CMK (cell line): ENCODE measurements at regions not wholly inside any gene's neighbourhood (a gene's known extent, or its start where the extent isn't known, plus 50 kb on each side); places are given as distances from the start of the nearest gene placed in this dataset.

Source experiments
- DNase-seq: peaks from one replicate; pipeline ENCODE4 v3.0.0-alpha.2; 2010; ENCODE audit warnings: low read depth

DNA sequence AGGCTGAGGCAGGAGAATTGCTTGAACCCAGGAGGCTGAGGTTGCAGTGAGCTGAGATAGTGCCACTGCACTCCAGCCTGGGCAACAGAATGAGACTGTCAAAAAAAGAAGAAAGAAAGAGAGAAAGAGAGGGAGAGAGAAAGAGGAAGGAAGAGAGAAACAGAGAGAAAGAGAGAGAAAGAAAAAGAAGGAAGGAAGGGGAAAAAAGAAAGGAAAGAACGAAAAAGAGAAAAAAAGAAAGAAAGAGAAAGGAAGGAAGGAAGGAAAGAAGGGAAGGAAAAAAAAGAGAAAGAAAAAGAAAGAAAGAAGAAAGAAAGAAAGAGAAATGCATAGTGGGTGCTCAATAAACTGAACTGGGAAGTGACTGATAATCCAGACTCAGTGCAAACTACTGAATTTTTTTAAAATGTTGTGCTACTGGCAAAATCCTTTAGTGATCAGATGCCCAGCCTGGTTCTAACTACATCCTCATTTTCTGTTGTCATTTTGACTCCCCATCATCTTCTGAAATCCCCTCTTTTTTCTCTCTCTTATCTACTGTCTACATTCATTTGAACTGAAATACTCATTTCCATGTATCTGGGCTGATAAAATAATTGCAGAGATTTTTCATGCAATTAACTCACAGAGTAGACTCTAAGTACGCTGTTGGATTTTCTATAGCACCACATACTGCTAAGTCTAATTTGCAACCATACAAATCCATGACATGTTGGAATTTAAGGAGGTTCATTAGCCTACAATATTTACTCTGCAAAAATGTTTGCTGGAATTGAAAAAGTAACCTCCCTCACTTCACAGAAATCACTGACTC is 85.3 kb upstream of the HIVEP1 start:
- no peak for DNase-seq

GRCh38 chr6:11925805-11926204 is 86.3 kb upstream of the HIVEP1 start:
- no peak for DNase-seq

DNA sequence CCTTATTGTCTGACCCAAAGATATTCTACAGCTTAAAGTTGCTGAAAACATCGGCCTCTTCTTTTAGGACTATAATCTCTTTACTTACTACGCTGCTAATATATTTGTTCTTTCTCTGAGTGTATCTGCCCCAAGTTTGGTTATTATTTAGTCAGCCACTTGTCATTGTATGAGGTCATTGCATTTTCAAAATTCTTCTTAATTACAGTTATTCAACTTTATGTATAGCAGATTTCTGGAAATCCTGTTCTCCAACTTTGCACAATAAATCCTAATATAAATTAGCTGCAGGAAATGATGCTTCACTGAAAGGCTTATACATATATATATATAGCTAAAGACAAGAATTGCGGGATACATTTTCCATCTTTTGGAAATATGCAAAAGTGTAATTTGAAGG is 88.5 kb upstream of the HIVEP1 start:
- DNase-seq: no peak

DNA sequence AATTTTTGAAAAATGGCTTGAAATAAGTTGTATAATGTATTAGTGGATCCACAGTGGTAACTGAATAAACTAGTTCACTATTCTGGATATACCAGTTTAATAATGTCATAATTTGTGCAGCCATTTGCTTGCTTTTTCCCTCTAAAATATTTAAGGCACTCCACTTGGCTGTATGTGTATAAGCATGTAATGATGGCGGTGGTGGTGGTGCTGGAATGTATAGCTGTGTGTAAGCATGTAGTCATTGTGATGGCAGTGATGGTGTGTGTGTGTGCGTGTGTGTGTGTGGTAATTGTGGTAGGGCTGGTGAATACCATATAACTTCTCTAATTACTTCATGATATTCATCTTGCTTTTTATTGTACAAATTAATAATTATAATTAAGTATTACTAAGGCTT is 89.2 kb upstream of the HIVEP1 start:
- no peak for DNase-seq

DNA sequence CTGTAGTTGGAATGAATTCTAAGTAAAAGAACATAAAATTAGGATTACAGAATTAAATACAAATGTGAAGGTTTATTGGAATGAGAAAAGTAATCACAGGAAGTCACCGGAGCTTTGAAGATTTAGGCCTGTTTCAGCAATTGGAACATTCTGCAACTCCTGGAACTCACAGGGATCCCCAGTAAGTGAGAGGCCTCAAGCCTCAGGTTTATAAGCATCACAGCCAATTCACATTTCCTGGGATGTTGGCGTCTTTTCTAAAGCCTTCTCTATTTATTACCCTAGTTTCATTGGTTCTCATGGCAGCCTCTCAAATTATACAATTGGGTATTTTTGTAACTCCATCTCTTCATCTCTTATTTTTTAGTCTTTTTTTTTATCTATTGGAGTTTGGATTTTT is 90.4 kb upstream of the HIVEP1 start:
- DNase-seq: no peak

DNA sequence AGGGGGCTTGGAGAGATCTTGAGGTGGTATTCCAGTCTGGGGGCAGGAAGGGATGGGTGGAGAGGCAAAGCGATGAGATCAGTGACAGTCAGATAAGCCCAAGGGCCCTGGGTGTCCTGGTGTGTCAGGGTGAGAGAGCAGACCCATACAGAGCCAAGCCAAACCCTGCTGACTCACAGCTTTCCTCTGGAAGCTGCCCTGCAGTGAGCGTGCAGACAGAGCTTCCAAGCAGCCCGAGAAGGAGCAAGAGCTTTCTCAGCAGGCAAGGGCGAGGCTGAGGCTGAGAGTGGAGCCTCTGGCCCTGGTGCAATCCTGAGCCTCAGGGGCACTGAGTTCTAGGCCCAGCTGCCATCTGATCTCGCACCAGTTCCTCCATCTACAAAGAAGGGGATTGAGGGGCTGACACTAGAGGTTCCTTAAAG is 91.1 kb upstream of the HIVEP1 start:
- no peak for DNase-seq

- no peak for DNase-seq
These were observed 91.5 kb upstream of the HIVEP1 start for GRCh38 chr6:11920566-11920965.

- DNase-seq: no peak
These were observed 92.2 kb upstream of the HIVEP1 start for GRCh38 chr6:11919771-11920440.

GRCh38 chr6:11918739-11919605 is 93.1 kb upstream of the HIVEP1 start:
- no peak for DNase-seq

- DNase-seq: no peak
These were observed 94.0 kb upstream of the HIVEP1 start for GRCh38 chr6:11917951-11918738.

GRCh38 chr6:11912420-11912819 is 99.7 kb upstream of the HIVEP1 start:
- no peak for DNase-seq

DNA sequence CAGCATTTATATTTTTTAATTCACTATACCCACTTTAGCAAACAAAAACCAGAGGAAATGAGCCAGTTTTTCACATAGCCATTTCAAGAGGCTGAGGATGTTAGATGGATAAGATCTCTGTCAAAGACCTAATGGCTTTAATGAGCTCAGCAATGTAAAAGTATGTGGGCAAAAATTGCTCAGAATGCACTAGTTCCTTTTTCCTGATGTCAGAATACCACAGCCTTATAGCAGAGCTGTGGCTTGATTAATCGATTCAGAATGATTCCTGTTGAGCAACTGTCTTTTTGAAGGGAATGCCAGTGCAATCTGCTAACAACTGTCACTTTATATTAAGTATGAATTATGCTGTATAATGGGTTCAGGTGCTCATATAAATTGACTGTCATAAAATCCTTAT is 100.6 kb upstream of the HIVEP1 start:
- DNase-seq: no peak

DNA sequence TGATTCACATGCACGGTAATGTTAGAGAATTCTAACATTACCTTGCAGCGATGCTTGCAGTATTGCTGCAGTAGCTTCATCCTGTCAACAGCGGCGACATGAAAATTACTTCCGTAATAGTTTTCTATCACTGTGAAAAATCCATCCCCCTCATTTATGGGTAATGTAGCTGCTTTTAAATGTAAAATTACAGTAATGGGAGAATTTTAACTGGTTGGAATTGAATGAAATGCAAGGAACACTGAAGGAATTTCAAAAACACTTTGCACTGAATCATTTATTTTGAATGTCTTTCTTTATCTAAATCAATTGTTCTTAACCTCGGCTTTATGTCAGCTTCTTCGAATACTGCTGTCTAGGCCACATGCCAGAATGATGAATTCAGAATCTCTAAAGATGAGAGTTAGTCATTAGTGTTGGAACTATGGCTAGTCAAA is 102.4 kb upstream of the HIVEP1 start:
- DNase-seq: no peak

DNA sequence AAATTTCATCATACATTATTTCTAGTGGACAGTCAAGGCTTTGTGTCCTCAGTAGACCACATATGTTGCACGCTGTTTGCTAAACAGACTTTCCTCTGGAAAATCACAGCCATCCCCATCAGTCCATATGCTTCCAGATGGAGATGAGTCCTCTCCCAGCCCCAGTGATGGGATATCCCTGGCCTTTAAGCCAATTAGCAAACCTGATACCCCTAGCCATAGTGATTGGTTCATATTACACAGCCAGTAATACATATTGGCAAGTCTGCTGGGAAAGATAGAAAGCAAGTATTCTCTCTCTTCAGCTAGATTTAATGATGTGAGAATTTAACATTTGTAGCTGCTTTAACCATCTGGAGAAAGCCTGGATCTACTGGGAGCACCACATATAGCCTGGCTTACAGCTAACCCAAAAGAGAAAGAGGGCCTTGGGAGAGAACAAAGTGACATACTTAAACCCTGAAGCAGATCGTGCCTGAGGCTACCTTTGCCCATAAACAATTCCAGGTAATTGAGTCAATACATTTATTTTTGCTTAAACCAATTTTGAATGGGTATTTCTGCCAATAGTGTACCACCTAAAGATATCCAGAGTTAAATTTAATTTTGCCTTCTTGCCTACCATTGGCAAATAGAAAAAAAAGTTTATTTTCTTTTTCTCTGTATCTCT is 103.5 kb upstream of the HIVEP1 start:
- no peak for DNase-seq

DNA sequence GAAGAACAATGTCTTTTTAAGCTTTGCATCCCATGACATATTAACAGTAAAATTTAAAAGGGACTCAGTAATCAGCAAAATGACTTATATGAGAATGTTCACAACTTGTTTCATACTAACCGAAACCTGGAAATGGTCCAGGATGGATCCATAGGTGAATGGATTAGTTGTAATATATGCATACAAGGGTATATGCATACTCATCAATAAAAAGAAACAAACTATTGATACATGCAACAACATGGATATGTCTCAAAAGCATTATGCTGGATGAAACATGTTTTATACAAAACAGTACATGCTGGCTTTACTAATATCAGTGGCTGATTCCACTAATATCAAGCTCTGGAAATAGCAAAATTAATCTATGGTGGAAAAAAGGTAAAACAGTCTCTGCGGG is 108.5 kb upstream of the HIVEP1 start:
- no peak for DNase-seq

GRCh38 chr6:11902527-11902926 is 109.6 kb upstream of the HIVEP1 start:
- no peak for DNase-seq

GRCh38 chr6:11900662-11901598 is 111.2 kb upstream of the HIVEP1 start:
- DNase-seq: no peak

DNA sequence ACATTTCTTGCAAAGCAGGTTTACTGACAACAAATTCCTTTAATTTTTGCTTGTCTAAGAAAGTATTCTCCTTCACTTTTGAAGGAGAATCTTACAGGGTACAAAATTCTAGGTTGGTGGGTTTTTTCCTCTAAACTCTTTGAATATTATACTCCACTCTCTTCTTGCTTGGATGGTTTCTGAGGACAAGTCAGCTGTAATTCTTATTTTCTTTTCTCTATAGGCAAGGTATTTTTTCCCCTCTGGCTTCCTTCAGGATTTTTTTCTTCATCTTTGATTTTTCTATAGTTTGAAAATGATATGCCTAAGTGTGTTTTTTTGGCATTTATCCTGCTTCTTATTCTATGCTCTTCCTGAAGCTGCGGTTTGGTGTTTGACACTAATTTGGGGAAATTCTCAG is 112.5 kb upstream of the HIVEP1 start:
- DNase-seq: no peak

GRCh38 chr6:11894212-11894611 is 115.6 kb upstream of the ADTRP start:
- DNase-seq: no peak

DNA sequence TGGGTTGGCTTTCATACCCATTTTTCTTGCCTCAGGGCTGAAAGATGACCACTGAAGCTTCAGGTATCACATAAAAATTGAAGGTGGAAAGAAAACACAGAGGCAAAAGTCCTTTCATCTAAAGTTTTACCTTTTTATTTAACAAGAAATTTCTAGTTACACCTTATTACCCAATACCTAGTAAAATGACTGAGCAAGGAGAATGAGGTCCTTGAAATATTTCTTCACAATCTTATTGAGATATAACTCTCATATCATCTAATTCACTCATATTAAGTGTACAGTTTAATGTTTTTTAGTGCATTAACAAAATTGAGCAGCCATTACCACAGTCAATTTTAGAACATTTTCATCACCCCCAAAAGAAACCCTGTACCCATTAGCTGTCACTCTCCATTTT is 112.9 kb upstream of the ADTRP start:
- DNase-seq: no peak
